ENCODE measurements at regions not wholly inside any gene's neighbourhood (a gene's known extent, or its start where the extent isn't known, plus 50 kb on each side); places are given as distances from the start of the nearest gene placed in this dataset.

- Histone ChIP-seq H3K27ac (ENCODE audit: low read length) (peak overlapping the region; percentile 86), H3K4me2 (ENCODE audit: low read length) (peak overlapping the region; percentile 65), H3K79me2 (ENCODE audit: low read length) (no peaks in the 10 kb centered on the region), H3K4me3 (ENCODE audit: low read length) (peak overlapping the region; percentile 11; the same call in 1 of the 2 replicates), H3K9ac (ENCODE audit: low read length) (peak overlapping the region; percentile 26; the same call in 1 of the 2 replicates), H3K9me3 (ENCODE audit: low read length) (no peaks in the 10 kb centered on the region), H3F3A (ENCODE audit: low read length, unreplicated experiment) (no peaks in the 10 kb centered on the region), H3K36me3 (ENCODE audit: low read depth, low read length) (no peaks in the 10 kb centered on the region), H2AFZ (ENCODE audit: low read length) (no peak overlapping the region), H3K4me1 (ENCODE audit: insufficient read depth, low read length) (peaks cover 42% of the 10 kb centered on the region), H3K9me2 (replicated peaks; ENCODE audit: low read length) (no peaks in the 10 kb centered on the region), H4K20me1 (ENCODE audit: low read length) (no peaks in the 10 kb centered on the region), H3K27me3 (ENCODE audit: low read length) (no peaks in the 10 kb centered on the region)
- DNase-seq (peak; percentile 83), ATAC-seq (peak; percentile 62)
- CTCF ChIA-PET: no interaction called here
- intact Hi-C loops (cut with micrococcal nuclease): no loop called here
- TF ChIP-seq CTCF (conservative IDR thresholded peaks at IDR 0.05; ENCODE audit: low read depth, low read length) (no peak), EZH2 (IDR thresholded peaks at IDR 0.05; ENCODE audit: low read length, unreplicated experiment) (no peak), EZH2phosphoT487 (IDR thresholded peaks at IDR 0.05; ENCODE audit: borderline replicate concordance, low read length) (no peak)
- no TSS peak for BruUV-seq (replicated peaks)
- POLR2A ChIA-PET (ENCODE audit: unreplicated experiment): no interaction called here
Measured at GRCh38 chr3:177977381-177978158, 558.7 kb upstream of the KCNMB2 start.

- CTCF ChIA-PET: no interaction called here
- Histone ChIP-seq H3F3A (ENCODE audit: low read length, unreplicated experiment) (no peaks in the 10 kb centered on the region), H3K9me3 (ENCODE audit: low read length) (no peaks in the 10 kb centered on the region), H3K4me2 (ENCODE audit: low read length) (no peak overlapping the region), H4K20me1 (ENCODE audit: low read length) (no peaks in the 10 kb centered on the region), H3K36me3 (ENCODE audit: low read depth, low read length) (no peaks in the 10 kb centered on the region), H3K27ac (ENCODE audit: low read length) (no peak overlapping the region), H3K27me3 (ENCODE audit: low read length) (no peaks in the 10 kb centered on the region), H3K9me2 (replicated peaks; ENCODE audit: low read length) (no peaks in the 10 kb centered on the region), H3K4me3 (ENCODE audit: low read length) (no peak overlapping the region), H3K9ac (ENCODE audit: low read length) (no peak overlapping the region), H3K4me1 (ENCODE audit: insufficient read depth, low read length) (peaks cover 31% of the 10 kb centered on the region), H2AFZ (ENCODE audit: low read length) (no peak overlapping the region), H3K79me2 (ENCODE audit: low read length) (no peaks in the 10 kb centered on the region)
- DNase-seq: no peak
- POLR2A ChIA-PET (ENCODE audit: unreplicated experiment): no interaction called here
- intact Hi-C loops (cut with micrococcal nuclease): no loop called here
- TF ChIP-seq EZH2phosphoT487 (IDR thresholded peaks at IDR 0.05; ENCODE audit: borderline replicate concordance, low read length) (no peak), CTCF (conservative IDR thresholded peaks at IDR 0.05; ENCODE audit: low read depth, low read length) (no peak), EZH2 (IDR thresholded peaks at IDR 0.05; ENCODE audit: low read length, unreplicated experiment) (no peak)
- BruUV-seq (replicated peaks): no TSS peak
- no peak for ATAC-seq
Measured at GRCh38 chr3:177978946-177979345, 557.3 kb upstream of the KCNMB2 start.

- Histone ChIP-seq H3K9me2 (replicated peaks; ENCODE audit: low read length) (no peaks in the 10 kb centered on the region), H3K27me3 (ENCODE audit: low read length) (no peaks in the 10 kb centered on the region), H2AFZ (ENCODE audit: low read length) (no peak overlapping the region), H3K36me3 (ENCODE audit: low read depth, low read length) (no peaks in the 10 kb centered on the region), H3K9ac (ENCODE audit: low read length) (no peak overlapping the region), H3K4me2 (ENCODE audit: low read length) (no peak overlapping the region), H3F3A (ENCODE audit: low read length, unreplicated experiment) (no peaks in the 10 kb centered on the region), H4K20me1 (ENCODE audit: low read length) (no peaks in the 10 kb centered on the region), H3K9me3 (ENCODE audit: low read length) (no peaks in the 10 kb centered on the region), H3K79me2 (ENCODE audit: low read length) (no peaks in the 10 kb centered on the region), H3K27ac (ENCODE audit: low read length) (no peak overlapping the region), H3K4me3 (ENCODE audit: low read length) (no peak overlapping the region), H3K4me1 (ENCODE audit: insufficient read depth, low read length) (peaks cover 31% of the 10 kb centered on the region)
- CTCF ChIA-PET: no interaction called here
- ATAC-seq: no peak
- intact Hi-C loops (cut with micrococcal nuclease): no loop called here
- TF ChIP-seq CTCF (conservative IDR thresholded peaks at IDR 0.05; ENCODE audit: low read depth, low read length) (no peak), EZH2 (IDR thresholded peaks at IDR 0.05; ENCODE audit: low read length, unreplicated experiment) (no peak), EZH2phosphoT487 (IDR thresholded peaks at IDR 0.05; ENCODE audit: borderline replicate concordance, low read length) (no peak)
- no TSS peak for BruUV-seq (replicated peaks)
- peak; percentile 14 for DNase-seq
- POLR2A ChIA-PET (ENCODE audit: unreplicated experiment): no interaction called here
Measured at GRCh38 chr3:177979703-177980102, 556.5 kb upstream of the KCNMB2 start.

All from PC-3 (cell line).